Fibroblast of villous mesenchyme (primary cell): ENCODE measurements at regions not wholly inside any gene's neighbourhood (a gene's known extent, or its start where the extent isn't known, plus 50 kb on each side); places are given as distances from the start of the nearest gene placed in this dataset.
"Not testable (repeated sequence)": the region's sequence is repeated elsewhere in the genome, so short reads cannot be mapped to it uniquely, and the experiment has no call there.

Source experiments
- DNase-seq: peaks from one replicate; pipeline ENCODE4 v3.0.0-alpha.2; 2010; ENCODE audit warnings: low read depth
- H3K4me3 ChIP-seq: 2 replicates; pipeline ENCODE4 v1.5.1; 2011; ENCODE audit warnings: low read depth, mild to moderate bottlenecking, low read length
- CTCF ChIP-seq: IDR thresholded peaks from 2 replicates; pipeline ENCODE4 v1.5.1; 2012; ENCODE audit warnings: low read depth, mild to moderate bottlenecking, low read length; ENCODE audit not compliant: insufficient read depth

- DNase-seq, result no peak
- H3K4me3 ChIP-seq, result no peak overlapping the region
- TF ChIP-seq CTCF, result no peak
Observed at GRCh38 chr7:155383756-155384491, 74.0 kb upstream of the EN2 start.

- no peak for DNase-seq
- TF ChIP-seq CTCF, result no peak
- no peak overlapping the region for H3K4me3 ChIP-seq
Observed at GRCh38 chr7:155384751-155385150, 73.2 kb upstream of the EN2 start.

GRCh38 chr7:155385182-155385581 lies 72.7 kb upstream of the EN2 start:
- not testable (repeated sequence) for DNase-seq

GRCh38 chr7:155386608-155387007 lies 71.3 kb upstream of the EN2 start:
- DNase-seq, result no peak
- H3K4me3 ChIP-seq, result no peak overlapping the region
- no peak for TF ChIP-seq CTCF

More at GRCh38 chr7:155385182-155385581, 72.7 kb upstream of the EN2 start:
- not testable (repeated sequence) for H3K4me3 ChIP-seq

- TF ChIP-seq CTCF, result no peak
- no peak for DNase-seq
- no peak overlapping the region for H3K4me3 ChIP-seq
Observed at GRCh38 chr7:155387066-155387620, 70.8 kb upstream of the EN2 start.

- TF ChIP-seq CTCF, result no peak
- no peak for DNase-seq
- H3K4me3 ChIP-seq, result no peak overlapping the region
Observed at GRCh38 chr7:155388561-155388960, 69.4 kb upstream of the EN2 start.

- DNase-seq, result no peak
- H3K4me3 ChIP-seq, result no peak overlapping the region
- no peak for TF ChIP-seq CTCF
Observed at GRCh38 chr7:155391414-155391813, 66.5 kb upstream of the EN2 start.
